Uterus (tissue), 2 donors: ENCODE measurements at regions not wholly inside any gene's neighbourhood (a gene's known extent, or its start where the extent isn't known, plus 50 kb on each side); places are given as distances from the start of the nearest gene placed in this dataset.

Experiments used
- POLR2A ChIP-seq, 2 donors: fragments of 450-650 bp; IDR thresholded peaks; one replicate each; pipeline ENCODE4 v1.6.1; 2016; ENCODE audit warnings: antibody characterized with exemption in 2 of 2, mild to moderate bottlenecking in 1 of 2, moderate library complexity in 1 of 2
- TF ChIP-seq, protein P1 (sequence below), 4 experiments: fragments of 200-600 bp in 2 of 4; fragments of 450-650 bp in 2 of 4; sonication (generic) in 2 of 4; IDR thresholded peaks; one replicate each; pipeline ENCODE4 v1.5.1; 2016 to 2019; ENCODE audit warnings: antibody characterized with exemption in 4 of 4, mild to moderate bottlenecking in 2 of 4, moderate library complexity in 1 of 4

DNA sequence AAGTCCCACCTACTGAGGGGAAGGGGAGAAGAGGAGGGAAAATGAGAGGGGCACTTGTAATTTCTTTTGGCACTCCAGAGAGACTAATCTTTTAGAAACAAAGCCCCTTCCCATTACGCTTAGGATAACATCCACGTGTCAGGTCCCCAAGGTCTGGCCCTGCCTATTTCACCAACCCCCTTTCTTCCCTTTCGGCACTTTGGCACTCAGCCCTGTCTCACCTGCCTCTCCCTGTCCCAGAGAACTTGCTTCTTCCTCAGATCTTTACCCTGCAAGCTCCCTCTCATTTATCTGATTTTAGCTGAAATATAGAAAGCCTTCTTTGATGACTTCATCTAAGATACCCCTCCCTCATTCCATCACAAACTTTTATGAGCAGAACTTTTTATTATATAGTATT, 55.5 kb downstream of the RASSF10 start:
- TF ChIP-seq, protein P1, sequence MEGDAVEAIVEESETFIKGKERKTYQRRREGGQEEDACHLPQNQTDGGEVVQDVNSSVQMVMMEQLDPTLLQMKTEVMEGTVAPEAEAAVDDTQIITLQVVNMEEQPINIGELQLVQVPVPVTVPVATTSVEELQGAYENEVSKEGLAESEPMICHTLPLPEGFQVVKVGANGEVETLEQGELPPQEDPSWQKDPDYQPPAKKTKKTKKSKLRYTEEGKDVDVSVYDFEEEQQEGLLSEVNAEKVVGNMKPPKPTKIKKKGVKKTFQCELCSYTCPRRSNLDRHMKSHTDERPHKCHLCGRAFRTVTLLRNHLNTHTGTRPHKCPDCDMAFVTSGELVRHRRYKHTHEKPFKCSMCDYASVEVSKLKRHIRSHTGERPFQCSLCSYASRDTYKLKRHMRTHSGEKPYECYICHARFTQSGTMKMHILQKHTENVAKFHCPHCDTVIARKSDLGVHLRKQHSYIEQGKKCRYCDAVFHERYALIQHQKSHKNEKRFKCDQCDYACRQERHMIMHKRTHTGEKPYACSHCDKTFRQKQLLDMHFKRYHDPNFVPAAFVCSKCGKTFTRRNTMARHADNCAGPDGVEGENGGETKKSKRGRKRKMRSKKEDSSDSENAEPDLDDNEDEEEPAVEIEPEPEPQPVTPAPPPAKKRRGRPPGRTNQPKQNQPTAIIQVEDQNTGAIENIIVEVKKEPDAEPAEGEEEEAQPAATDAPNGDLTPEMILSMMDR (IDR thresholded peaks at IDR 0.05) = no peak
- TF ChIP-seq POLR2A (IDR thresholded peaks at IDR 0.05) = no peak
